Fibroblast of villous mesenchyme (primary cell): ENCODE measurements at regions not wholly inside any gene's neighbourhood (a gene's known extent, or its start where the extent isn't known, plus 50 kb on each side); places are given as distances from the start of the nearest gene placed in this dataset.

Source experiments
- DNase-seq: peaks from one replicate; pipeline ENCODE4 v3.0.0-alpha.2; 2010; ENCODE audit warnings: low read depth
- H3K4me3 ChIP-seq: 2 replicates; pipeline ENCODE4 v1.5.1; 2011; ENCODE audit warnings: low read depth, mild to moderate bottlenecking, low read length
- TF ChIP-seq, protein P1 (sequence below): IDR thresholded peaks from 2 replicates; pipeline ENCODE4 v1.5.1; 2012; ENCODE audit warnings: low read depth, mild to moderate bottlenecking, low read length; ENCODE audit not compliant: insufficient read depth

DNA sequence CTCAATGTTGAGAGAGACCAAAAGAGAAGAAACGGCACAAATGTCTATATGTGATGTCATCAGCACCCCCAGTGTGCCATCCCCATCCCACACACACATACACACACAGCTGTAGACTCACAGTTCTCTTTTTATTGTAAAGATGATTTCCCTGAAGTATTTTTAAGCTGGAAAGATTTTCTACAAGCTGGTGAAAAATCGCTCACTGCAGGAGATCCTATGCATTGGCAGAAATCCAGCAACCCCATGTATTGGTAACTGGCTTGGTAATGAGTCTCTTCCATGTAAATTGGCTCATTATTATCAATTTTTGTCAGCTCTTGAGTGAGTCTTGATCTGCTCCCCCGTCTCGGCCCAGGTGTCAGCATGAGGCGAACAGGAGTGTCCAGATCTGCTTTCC, 107.1 kb upstream of the UQCRFS1 start:
- no peak for DNase-seq
- TF ChIP-seq, protein P1, sequence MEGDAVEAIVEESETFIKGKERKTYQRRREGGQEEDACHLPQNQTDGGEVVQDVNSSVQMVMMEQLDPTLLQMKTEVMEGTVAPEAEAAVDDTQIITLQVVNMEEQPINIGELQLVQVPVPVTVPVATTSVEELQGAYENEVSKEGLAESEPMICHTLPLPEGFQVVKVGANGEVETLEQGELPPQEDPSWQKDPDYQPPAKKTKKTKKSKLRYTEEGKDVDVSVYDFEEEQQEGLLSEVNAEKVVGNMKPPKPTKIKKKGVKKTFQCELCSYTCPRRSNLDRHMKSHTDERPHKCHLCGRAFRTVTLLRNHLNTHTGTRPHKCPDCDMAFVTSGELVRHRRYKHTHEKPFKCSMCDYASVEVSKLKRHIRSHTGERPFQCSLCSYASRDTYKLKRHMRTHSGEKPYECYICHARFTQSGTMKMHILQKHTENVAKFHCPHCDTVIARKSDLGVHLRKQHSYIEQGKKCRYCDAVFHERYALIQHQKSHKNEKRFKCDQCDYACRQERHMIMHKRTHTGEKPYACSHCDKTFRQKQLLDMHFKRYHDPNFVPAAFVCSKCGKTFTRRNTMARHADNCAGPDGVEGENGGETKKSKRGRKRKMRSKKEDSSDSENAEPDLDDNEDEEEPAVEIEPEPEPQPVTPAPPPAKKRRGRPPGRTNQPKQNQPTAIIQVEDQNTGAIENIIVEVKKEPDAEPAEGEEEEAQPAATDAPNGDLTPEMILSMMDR: no peak
- H3K4me3 ChIP-seq: no peak overlapping the region

DNA sequence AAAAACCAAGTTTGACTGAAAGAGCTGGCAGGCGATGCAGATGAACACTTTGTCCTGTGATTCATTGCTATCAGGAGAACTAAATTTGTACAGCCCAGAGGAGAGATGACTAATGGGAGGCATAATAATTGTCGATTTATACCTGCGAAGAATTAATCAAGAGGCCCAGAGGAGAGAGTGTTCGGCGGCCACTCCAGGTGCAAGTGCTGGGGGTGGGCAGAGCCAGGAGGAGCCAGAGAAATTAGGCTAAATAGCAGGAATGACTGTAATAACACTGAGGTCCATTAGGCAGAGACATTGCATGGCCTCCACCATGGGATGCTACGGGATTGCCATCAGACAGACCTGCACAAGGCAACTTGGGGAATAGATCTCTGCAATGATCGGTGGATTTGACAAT, 107.7 kb upstream of the UQCRFS1 start:
- no peak for DNase-seq
- H3K4me3 ChIP-seq: no peak overlapping the region
- TF ChIP-seq, protein P1: no peak

DNA sequence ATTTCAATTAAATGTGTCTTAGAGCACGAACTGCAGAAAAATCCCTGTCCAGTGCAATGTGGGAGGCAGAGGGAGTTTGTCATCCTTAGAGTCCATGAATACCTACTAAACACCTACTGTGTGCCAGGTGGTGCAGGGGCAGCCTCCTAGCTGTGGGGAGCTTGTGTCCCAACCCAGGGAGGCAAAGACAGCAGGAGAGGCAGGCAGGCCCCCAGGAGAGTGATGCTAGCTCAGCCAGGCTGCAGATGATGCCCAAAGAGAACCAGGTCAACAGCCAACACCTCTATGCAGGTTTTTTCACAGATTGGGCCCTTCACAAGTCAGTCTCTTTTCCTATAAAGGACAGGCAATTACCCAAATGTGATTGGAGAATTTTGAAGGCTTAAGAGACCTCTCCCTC, 108.2 kb upstream of the UQCRFS1 start:
- no peak overlapping the region for H3K4me3 ChIP-seq
- TF ChIP-seq, protein P1: no peak
- DNase-seq: no peak

DNA sequence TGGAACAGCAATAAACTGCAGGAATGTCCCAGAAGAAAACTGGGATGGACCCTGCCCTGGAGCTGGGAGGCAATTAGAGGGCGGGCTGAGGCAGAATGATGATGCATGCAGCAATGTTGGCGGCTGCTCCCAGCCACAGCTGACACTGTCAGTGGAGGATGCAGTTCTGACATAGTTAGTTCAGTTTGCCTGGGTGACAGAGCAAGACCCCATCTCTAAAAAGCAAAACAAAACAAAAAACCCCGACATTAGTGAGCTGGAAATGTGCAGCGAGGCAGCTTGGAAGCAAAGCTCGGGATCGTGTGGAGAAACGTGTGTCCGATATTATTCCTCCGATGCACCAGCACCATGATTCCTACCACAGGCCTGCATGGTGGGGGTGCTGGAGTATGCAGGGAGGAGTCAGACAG, 110.1 kb upstream of the UQCRFS1 start:
- H3K4me3 ChIP-seq: no peak overlapping the region
- TF ChIP-seq, protein P1: no peak
- DNase-seq: no peak

GRCh38 chr19:29323440-29324290, 110.7 kb upstream of the UQCRFS1 start:
- TF ChIP-seq, protein P1: no peak

GRCh38 chr19:29324291-29324680, 111.3 kb upstream of the UQCRFS1 start:
- TF ChIP-seq, protein P1: no peak
- no peak for DNase-seq
- H3K4me3 ChIP-seq: no peak overlapping the region

More at GRCh38 chr19:29323440-29324290, 110.7 kb upstream of the UQCRFS1 start:
- DNase-seq: no peak
- H3K4me3 ChIP-seq: no peak overlapping the region
